AG09309 (cell line): ENCODE measurements at regions not wholly inside any gene's neighbourhood (a gene's known extent, or its start where the extent isn't known, plus 50 kb on each side); places are given as distances from the start of the nearest gene placed in this dataset.

Experiments
- DNase-seq: peaks from one replicate; pipeline ENCODE4 v3.0.0-alpha.2; 2010; ENCODE audit warnings: low read depth
- H3K4me3 ChIP-seq: 2 replicates; pipeline ENCODE4 v1.5.1; 2011; ENCODE audit warnings: mild to moderate bottlenecking, low read depth, low read length, moderate library complexity; ENCODE audit not compliant: control insufficient read depth
- TF ChIP-seq, protein P1 (sequence below): IDR thresholded peaks from 2 replicates; pipeline ENCODE4 v1.5.1; 2011; ENCODE audit warnings: mild to moderate bottlenecking, low read depth, low read length, inconsistent platforms; ENCODE audit not compliant: insufficient read depth, control insufficient read depth; ENCODE audit errors: missing control alignments

DNA sequence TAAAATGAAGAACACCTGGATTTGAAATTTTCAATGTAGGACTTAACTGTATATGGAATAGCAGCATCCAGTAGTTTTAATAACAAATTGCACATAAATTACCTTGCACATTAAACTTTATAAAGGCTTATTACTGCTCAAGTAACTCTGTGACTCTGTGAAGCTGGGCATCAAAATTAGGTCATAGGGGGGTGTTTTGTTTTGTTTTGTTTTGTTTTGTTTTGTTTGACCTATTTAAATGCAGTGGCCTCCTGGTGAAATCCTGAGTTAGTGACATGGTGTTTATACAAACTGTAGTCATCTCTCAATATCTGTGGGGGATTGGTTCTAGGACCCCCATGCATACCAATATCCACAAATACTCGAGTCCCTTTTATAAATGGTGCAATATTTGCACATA lies 51.9 kb upstream of the ADAD1 start:
- TF ChIP-seq, protein P1, sequence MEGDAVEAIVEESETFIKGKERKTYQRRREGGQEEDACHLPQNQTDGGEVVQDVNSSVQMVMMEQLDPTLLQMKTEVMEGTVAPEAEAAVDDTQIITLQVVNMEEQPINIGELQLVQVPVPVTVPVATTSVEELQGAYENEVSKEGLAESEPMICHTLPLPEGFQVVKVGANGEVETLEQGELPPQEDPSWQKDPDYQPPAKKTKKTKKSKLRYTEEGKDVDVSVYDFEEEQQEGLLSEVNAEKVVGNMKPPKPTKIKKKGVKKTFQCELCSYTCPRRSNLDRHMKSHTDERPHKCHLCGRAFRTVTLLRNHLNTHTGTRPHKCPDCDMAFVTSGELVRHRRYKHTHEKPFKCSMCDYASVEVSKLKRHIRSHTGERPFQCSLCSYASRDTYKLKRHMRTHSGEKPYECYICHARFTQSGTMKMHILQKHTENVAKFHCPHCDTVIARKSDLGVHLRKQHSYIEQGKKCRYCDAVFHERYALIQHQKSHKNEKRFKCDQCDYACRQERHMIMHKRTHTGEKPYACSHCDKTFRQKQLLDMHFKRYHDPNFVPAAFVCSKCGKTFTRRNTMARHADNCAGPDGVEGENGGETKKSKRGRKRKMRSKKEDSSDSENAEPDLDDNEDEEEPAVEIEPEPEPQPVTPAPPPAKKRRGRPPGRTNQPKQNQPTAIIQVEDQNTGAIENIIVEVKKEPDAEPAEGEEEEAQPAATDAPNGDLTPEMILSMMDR: no peak
- H3K4me3 ChIP-seq: no peak overlapping the region
- no peak for DNase-seq

DNA sequence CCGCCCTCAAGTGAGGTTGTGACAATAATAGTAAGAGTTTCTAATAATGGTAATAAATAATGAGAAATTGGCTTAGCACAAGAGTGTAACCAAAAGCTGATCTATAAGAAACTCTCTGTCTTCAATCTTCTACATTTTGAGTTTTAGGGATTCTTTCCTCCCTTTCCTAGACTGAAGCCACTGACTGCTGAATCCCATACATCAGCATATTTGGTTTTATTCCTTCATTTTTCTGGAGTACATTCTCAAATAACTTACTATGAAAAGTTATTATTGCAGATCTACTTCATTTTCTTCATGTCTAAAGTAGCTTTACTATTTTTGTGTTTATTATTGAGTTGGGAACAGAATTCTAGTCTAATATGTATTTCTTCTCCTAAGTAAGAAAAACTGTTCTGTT lies 49.9 kb upstream of the ADAD1 start:
- TF ChIP-seq, protein P1: no peak
- H3K4me3 ChIP-seq: no peak overlapping the region
- no peak for DNase-seq
